DND-41 (cell line): ENCODE measurements at regions not wholly inside any gene's neighbourhood (a gene's known extent, or its start where the extent isn't known, plus 50 kb on each side); places are given as distances from the start of the nearest gene placed in this dataset.

Experiments
- ATAC-seq: fragments of 200-7000 bp; cut with Tn5 transposase; 3 replicates; pipeline ENCODE4 v1.9.1; 2021; ENCODE audit warnings: low read depth; ENCODE audit not compliant: insufficient read depth
- DNase-seq: peaks from one replicate; pipeline ENCODE4 v3.0.0-alpha.2; 2020
- H2AFZ ChIP-seq: 2 replicates; pipeline ENCODE4 v1.6.0; 2012; ENCODE audit warnings: low read depth, low read length
- H3K27ac ChIP-seq: 2 replicates; pipeline ENCODE4 v1.5.1; 2012; ENCODE audit warnings: low read length, inconsistent platforms
- H3K27me3 ChIP-seq: fragments of 200-600 bp; sonication (generic); 2 replicates; pipeline ENCODE4 v1.6.0; 2012; ENCODE audit warnings: low read length, mild to moderate bottlenecking, inconsistent platforms; ENCODE audit not compliant: insufficient read depth, poor library complexity
- H3K36me3 ChIP-seq: 2 replicates; pipeline ENCODE4 v1.5.1; 2012; ENCODE audit warnings: low read length, inconsistent platforms; ENCODE audit not compliant: insufficient read depth
- H3K4me1 ChIP-seq: 2 replicates; pipeline ENCODE4 v1.5.1; 2012; ENCODE audit warnings: mild to moderate bottlenecking, low read length; ENCODE audit not compliant: insufficient read depth
- H3K4me2 ChIP-seq: 2 replicates; pipeline ENCODE4 v1.6.0; 2012; ENCODE audit warnings: mild to moderate bottlenecking, moderate library complexity, low read length, inconsistent platforms; ENCODE audit not compliant: insufficient read depth
- H3K4me3 ChIP-seq, 2 experiments: fragments of 200-600 bp in 1 of 2; shearing (Covaris generic) in 1 of 2; 2 replicates each; pipeline ENCODE4 v1.5.1; 2012 to 2016; ENCODE audit warnings: inconsistent platforms in 2 of 2, low read length in 2 of 2, mild to moderate bottlenecking in 2 of 2, low read depth in 1 of 2, moderate library complexity in 1 of 2
- H3K79me2 ChIP-seq: 2 replicates; pipeline ENCODE4 v1.6.0; 2012; ENCODE audit warnings: low read length, inconsistent platforms; ENCODE audit not compliant: insufficient read depth
- H3K9ac ChIP-seq: 2 replicates; pipeline ENCODE4 v1.6.0; 2012; ENCODE audit warnings: low read depth, mild to moderate bottlenecking, inconsistent platforms, low read length, moderate library complexity
- H3K9me3 ChIP-seq: 2 replicates; pipeline ENCODE4 v1.5.1; 2012; ENCODE audit warnings: low read length, moderate library complexity, mild to moderate bottlenecking, inconsistent platforms; ENCODE audit not compliant: insufficient read depth, severe bottlenecking
- H4K20me1 ChIP-seq: 2 replicates; pipeline ENCODE4 v1.6.0; 2012; ENCODE audit warnings: low read length; ENCODE audit not compliant: insufficient read depth
- CTCF ChIP-seq: IDR thresholded peaks from 2 replicates; pipeline ENCODE4 v1.5.1; 2012; ENCODE audit warnings: borderline replicate concordance, low read length, moderate library complexity, mild to moderate bottlenecking; ENCODE audit not compliant: poor library complexity, severe bottlenecking; ENCODE audit errors: extremely low read depth
- EZH2 ChIP-seq: IDR thresholded peaks from 3 replicates; pipeline ENCODE4 v1.6.1; 2012; ENCODE audit warnings: borderline replicate concordance, low read depth, mild to moderate bottlenecking, moderate library complexity, low read length, inconsistent platforms; ENCODE audit not compliant: severe bottlenecking

DNA sequence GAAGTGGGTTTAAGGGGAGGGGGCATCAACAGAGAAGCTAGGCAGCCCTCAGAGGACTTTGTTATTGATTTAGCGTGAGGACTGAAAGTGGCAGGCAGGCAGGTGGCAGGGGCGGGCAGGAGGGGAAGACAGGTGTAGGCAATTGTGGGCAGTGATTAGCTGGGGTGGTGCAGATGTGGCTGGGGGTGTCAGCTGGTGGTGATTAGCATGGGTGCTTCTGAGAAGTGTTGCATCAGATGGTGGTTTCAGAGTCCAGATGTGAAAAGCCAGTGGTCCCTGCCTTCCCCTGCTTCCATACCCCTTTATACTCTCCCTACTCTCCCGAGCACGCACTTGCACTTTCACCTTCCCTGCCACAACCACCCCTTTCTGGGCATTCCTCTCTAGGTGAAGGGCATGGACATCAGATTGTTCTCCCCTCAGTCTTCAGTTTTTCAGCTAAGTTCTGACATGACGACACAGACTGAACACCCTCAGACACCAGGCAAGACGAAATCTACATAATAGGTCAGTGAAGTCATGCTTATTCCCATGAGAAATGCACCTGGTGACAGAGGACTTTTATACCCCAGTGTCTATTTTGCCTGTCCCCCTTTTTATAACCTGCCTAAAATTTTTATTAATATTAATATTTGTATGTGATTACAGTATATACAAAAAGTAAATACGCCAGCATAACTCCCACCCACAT lies 435.7 kb upstream of the CADM1 start:
- Histone ChIP-seq H3K4me3 (no peak overlapping the region), H3K9me3 (no peaks in the 10 kb centered on the region), H3K4me1 (no peaks in the 10 kb centered on the region), H3K36me3 (no peaks in the 10 kb centered on the region), H3K27ac (no peak overlapping the region), H3K79me2 (no peaks in the 10 kb centered on the region), H3K4me2 (no peak overlapping the region), H3K27me3 (peaks cover 14% of the 10 kb centered on the region), H4K20me1 (no peaks in the 10 kb centered on the region), H2AFZ (no peak overlapping the region), H3K9ac (no peak overlapping the region)
- no peak for DNase-seq
- TF ChIP-seq CTCF (no peak), EZH2 (no peak)
- ATAC-seq: no peak

DNA sequence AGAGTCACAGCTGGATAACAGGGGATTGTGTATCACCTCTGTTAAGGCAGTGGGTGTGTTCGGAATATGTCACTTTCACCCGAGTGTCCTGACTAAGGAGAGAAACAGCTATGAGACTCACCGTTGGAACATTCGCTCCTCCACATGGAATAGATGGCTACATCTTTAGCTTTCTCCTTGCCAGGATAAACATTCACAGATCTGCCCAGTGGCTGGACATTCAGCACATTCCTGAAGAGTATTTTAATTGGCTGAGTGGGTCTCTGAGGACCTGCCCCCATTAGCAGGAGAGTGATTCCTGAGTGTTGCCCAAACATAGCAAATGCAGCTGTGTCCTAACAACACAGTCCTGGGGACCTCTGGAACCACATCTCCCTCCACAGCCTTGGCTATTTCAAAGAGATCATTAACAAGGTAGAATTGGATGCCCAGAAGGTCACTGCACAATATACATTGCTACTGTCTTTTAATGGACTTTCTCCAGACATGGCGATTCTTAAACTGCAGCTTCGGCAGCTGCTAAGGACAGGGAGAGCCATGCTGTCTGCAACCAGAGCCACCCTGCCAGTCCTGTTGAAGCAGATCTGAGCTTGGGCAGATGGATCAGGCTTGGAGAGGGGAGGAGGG lies 435.0 kb upstream of the CADM1 start:
- Histone ChIP-seq H3K27ac (no peak overlapping the region), H3K27me3 (peaks cover 9% of the 10 kb centered on the region), H3K4me2 (no peak overlapping the region), H3K4me3 (no peak overlapping the region), H3K9ac (no peak overlapping the region), H3K79me2 (no peaks in the 10 kb centered on the region), H4K20me1 (no peaks in the 10 kb centered on the region), H3K4me1 (no peaks in the 10 kb centered on the region), H3K9me3 (no peaks in the 10 kb centered on the region), H2AFZ (no peak overlapping the region), H3K36me3 (no peaks in the 10 kb centered on the region)
- ATAC-seq (no peak), DNase-seq (no peak)
- TF ChIP-seq EZH2 (no peak), CTCF (no peak)

DNA sequence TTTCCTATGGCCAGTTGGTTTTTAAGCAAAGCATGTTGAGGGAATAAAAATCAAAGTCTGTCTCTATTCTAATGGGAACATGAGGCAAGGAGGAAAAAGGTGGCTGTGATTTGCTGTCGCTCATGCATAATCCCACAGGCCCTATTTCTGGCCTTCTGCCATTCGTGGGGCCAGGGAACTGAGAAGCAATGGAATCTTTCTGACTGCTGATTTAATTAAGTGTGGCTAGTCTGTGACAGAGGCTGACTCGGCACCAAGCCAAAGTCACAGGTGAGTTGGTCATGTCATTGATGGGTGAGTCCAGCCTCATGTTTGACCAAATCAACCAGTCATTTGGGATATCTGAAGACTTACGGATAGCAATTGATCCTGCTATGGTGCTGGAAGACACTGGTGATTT lies 429.3 kb upstream of the CADM1 start:
- H3K4me2 ChIP-seq: no peak overlapping the region
- peaks cover 2% of the 10 kb centered on the region for H3K27me3 ChIP-seq
- H3K9me3 ChIP-seq: no peaks in the 10 kb centered on the region
- no peaks in the 10 kb centered on the region for H3K36me3 ChIP-seq
- TF ChIP-seq EZH2 (no peak), CTCF (no peak)
- ATAC-seq (no peak), DNase-seq (no peak)
- H3K79me2 ChIP-seq: no peaks in the 10 kb centered on the region
- H3K4me3 ChIP-seq: no peak overlapping the region
- no peak overlapping the region for H3K27ac ChIP-seq
- no peak overlapping the region for H2AFZ ChIP-seq
- H4K20me1 ChIP-seq: no peaks in the 10 kb centered on the region
- no peaks in the 10 kb centered on the region for H3K4me1 ChIP-seq
- H3K9ac ChIP-seq: no peak overlapping the region
